GM12878 (cell line): ENCODE measurements at regions not wholly inside any gene's neighbourhood (a gene's known extent, or its start where the extent isn't known, plus 50 kb on each side); places are given as distances from the start of the nearest gene placed in this dataset.

ENCODE experiments used
- CBFB ChIP-seq: IDR thresholded peaks from 2 replicates; pipeline ENCODE4 v1.6.1; 2016; ENCODE audit warnings: antibody characterized with exemption, low read depth
- CHD2 ChIP-seq: IDR thresholded peaks from 2 replicates; pipeline ENCODE4 v1.6.1; 2011; ENCODE audit warnings: low read depth, low read length, improper control_type of control experiment, borderline replicate concordance
- CHD4 ChIP-seq: fragments of 200-600 bp; sonication (generic); IDR thresholded peaks from 2 replicates; pipeline ENCODE4 v1.6.1; 2016; ENCODE audit warnings: mild to moderate bottlenecking
- CTCF ChIP-seq, 3 experiments: IDR thresholded peaks in 2 of 3; conservative IDR thresholded peaks in 1 of 3; 2 replicates each; pipeline ENCODE4 v1.5.1; 2011; ENCODE audit warnings: low read depth in 3 of 3, low read length in 3 of 3, mild to moderate bottlenecking in 3 of 3, control low read depth in 2 of 3, moderate library complexity in 2 of 3, inconsistent platforms in 1 of 3, mixed read lengths in 1 of 3; ENCODE audit not compliant: control insufficient read depth in 2 of 3, insufficient read depth in 1 of 3; ENCODE audit errors: extremely low read depth in 1 of 3
- EZH2 ChIP-seq: IDR thresholded peaks from 2 replicates; pipeline ENCODE4 v1.6.1; 2012; ENCODE audit warnings: low read depth, mild to moderate bottlenecking, control low read depth, inconsistent platforms, low read length, borderline replicate concordance; ENCODE audit not compliant: control insufficient read depth
- NBN ChIP-seq: fragments of 450-650 bp; IDR thresholded peaks from 2 replicates; pipeline ENCODE4 v1.6.1; 2016
- POLR2A ChIP-seq: IDR thresholded peaks from 2 replicates; pipeline ENCODE4 v1.6.1; 2011; ENCODE audit warnings: low read depth, mild to moderate bottlenecking, low read length
- REST ChIP-seq: IDR thresholded peaks from 2 replicates; pipeline ENCODE4 v1.6.1; 2012; ENCODE audit warnings: mild to moderate bottlenecking, low read depth, low read length
- SIN3A ChIP-seq: IDR thresholded peaks from 2 replicates; pipeline ENCODE4 v1.6.1; 2012; ENCODE audit warnings: low read depth, low read length, improper control_type of control experiment
- ZBTB11 ChIP-seq: fragments of 450-650 bp; formaldehyde crosslinking; IDR thresholded peaks from 2 replicates; pipeline ENCODE4 v1.5.0; 2022; ENCODE audit warnings: mild to moderate bottlenecking, missing genetic modification characterization
- ZBTB33 ChIP-seq: fragments of 450-650 bp; IDR thresholded peaks from 2 replicates; pipeline ENCODE4 v1.6.1; 2017; ENCODE audit warnings: mild to moderate bottlenecking

- TF ChIP-seq NBN (no peak), REST (no peak), CTCF (IDR thresholded peaks at IDR 0.05 in 2 of 3, conservative IDR thresholded peaks at IDR 0.05 in 1 of 3; ENCODE audit: control insufficient read depth in 2 of 3, extremely low read depth in 1 of 3, insufficient read depth in 1 of 3, low read depth in 3 of 3, low read length in 3 of 3) (no peak), CHD2 (no peak), ZBTB33 (no peak), POLR2A (no peak), CBFB (no peak), CHD4 (no peak), EZH2 (no peak), ZBTB11 (CRISPR knock-in tag) (no peak), SIN3A (no peak)
These were observed 403.5 kb downstream of the ZNF608 start for GRCh38 chr5:124342986-124343385.
